A549 (cell line): ENCODE measurements at regions not wholly inside any gene's neighbourhood (a gene's known extent, or its start where the extent isn't known, plus 50 kb on each side); places are given as distances from the start of the nearest gene placed in this dataset.

ENCODE experiments used
- ATAC-seq, 2 experiments: fragments of 200-7000 bp in 1 of 2; fragments of >200 bp in 1 of 2; cut with Nextera tagmentation in 1 of 2; cut with Tn5 transposase in 1 of 2; 3 replicates each; pipeline versions ENCODE4 v1.8.0 to v1.9.1; 2018 to 2020; ENCODE audit warnings: mild to moderate bottlenecking in 1 of 2, moderate library complexity in 1 of 2
- CTCF ChIA-PET: fragments of 300-600 bp; sonication (Branson Sonifier 250); formaldehyde crosslinking; extraction: SDS; loops from one replicate; lab custom pipeline; 2021; ENCODE audit warnings: antibody characterized with exemption, inconsistent platforms; lab: Yijun Ruan, JAX
- POLR2A ChIA-PET: fragments of 350-600 bp; formaldehyde crosslinking; extraction: SDS; loops from one replicate; lab custom pipeline; 2021; ENCODE audit warnings: antibody characterized with exemption, inconsistent platforms; lab: Yijun Ruan, JAX
- DNase-seq, 2 experiments: peaks; one replicate each; pipeline versions ENCODE4 v3.0.0 to v3.0.0-alpha.2; 2011 to 2016; ENCODE audit warnings: low read depth in 1 of 2, low spot score in 1 of 2
- FAIRE-seq: peaks from 2 replicates; lab custom pipeline; 2011; peaks lifted over from hg19 to GRCh38; lab: Jason Lieb, UNC
- H3K27ac ChIP-seq, 2 experiments: fragments of >200 bp; sonication (Bioruptor Twin); formaldehyde crosslinking; 3 replicates each; pipeline ENCODE4 v1.5.1; 2016 to 2017
- H3K4me1 ChIP-seq: fragments of >200 bp; sonication (Bioruptor Twin); formaldehyde crosslinking; 3 replicates; pipeline ENCODE4 v1.6.1; 2016
- H3K4me2 ChIP-seq: fragments of >200 bp; sonication (Bioruptor Twin); formaldehyde crosslinking; 3 replicates; pipeline ENCODE4 v1.6.1; 2016
- H3K4me3 ChIP-seq: fragments of >200 bp; sonication (Bioruptor Twin); formaldehyde crosslinking; 3 replicates; pipeline ENCODE4 v1.5.1; 2016
- H3K9me3 ChIP-seq: fragments of >200 bp; sonication (Bioruptor Twin); formaldehyde crosslinking; 3 replicates; pipeline ENCODE4 v1.6.1; 2016
- BHLHE40 ChIP-seq: IDR thresholded peaks from 2 replicates; pipeline ENCODE4 v1.6.1; 2012; ENCODE audit warnings: low read depth, low read length, inconsistent platforms
- CEBPB ChIP-seq, 2 experiments: fragments of >200 bp in 1 of 2; sonication (Bioruptor Twin) in 1 of 2; formaldehyde crosslinking in 1 of 2; IDR thresholded peaks; 2 replicates each; pipeline ENCODE4 v1.6.1; 2012 to 2016
- CHD2 ChIP-seq: fragments of 150-350 bp; IDR thresholded peaks from 2 replicates; pipeline ENCODE4 v1.6.1; 2014; ENCODE audit warnings: low read length; ENCODE audit not compliant: partially characterized antibody
- E2F6 ChIP-seq: IDR thresholded peaks from 2 replicates; pipeline ENCODE4 v1.6.1; 2012; ENCODE audit warnings: low read depth, borderline replicate concordance
- EP300 ChIP-seq, 2 experiments: fragments of >200 bp; sonication (Bioruptor Twin); formaldehyde crosslinking; IDR thresholded peaks; 2 replicates in 1 of 2; 3 replicates in 1 of 2; pipeline ENCODE4 v1.6.1; 2016 to 2017
- ESRRA ChIP-seq: fragments of 150-350 bp; IDR thresholded peaks from 2 replicates; pipeline ENCODE4 v1.6.1; 2014; ENCODE audit warnings: mild to moderate bottlenecking, low read length, borderline replicate concordance
- HMGXB4 ChIP-seq: fragments of 250-450 bp; sonication (Bioruptor Pico); IDR thresholded peaks from 2 replicates; pipeline ENCODE4 v1.5.0; 2021; ENCODE audit warnings: mild to moderate bottlenecking, moderate library complexity, borderline replicate concordance
- JUN ChIP-seq, 2 experiments: fragments of >200 bp; sonication (Bioruptor Twin); formaldehyde crosslinking; IDR thresholded peaks; 2 replicates in 1 of 2; 3 replicates in 1 of 2; pipeline ENCODE4 v1.6.1; 2016 to 2017
- KDM5A ChIP-seq: fragments of 200-600 bp; sonication (generic); IDR thresholded peaks from 2 replicates; pipeline ENCODE4 v1.6.1; 2016; ENCODE audit warnings: antibody characterized with exemption, mild to moderate bottlenecking
- MAFK ChIP-seq: fragments of 450-650 bp; IDR thresholded peaks from 2 replicates; pipeline ENCODE4 v1.6.1; 2014; ENCODE audit not compliant: partially characterized antibody
- MYC ChIP-seq: IDR thresholded peaks from 2 replicates; pipeline ENCODE4 v1.6.1; 2012; ENCODE audit warnings: mild to moderate bottlenecking, inconsistent platforms, low read length, improper control_type of control experiment, borderline replicate concordance
- NFE2L2 ChIP-seq: fragments of 150-350 bp; conservative IDR thresholded peaks from 2 replicates; pipeline ENCODE4 v1.6.1; 2014; ENCODE audit warnings: low read length
- PBX3 ChIP-seq: IDR thresholded peaks from 2 replicates; pipeline ENCODE4 v1.6.1; 2012
- PHF8 ChIP-seq: fragments of 200-600 bp; sonication (generic); IDR thresholded peaks from 2 replicates; pipeline ENCODE4 v1.6.1; 2016; ENCODE audit warnings: low read depth, mild to moderate bottlenecking, antibody characterized with exemption, moderate library complexity, borderline replicate concordance
- POLR2A ChIP-seq: IDR thresholded peaks from 2 replicates; pipeline ENCODE4 v1.6.1; 2012; ENCODE audit warnings: mild to moderate bottlenecking, low read length
- RAD21 ChIP-seq, 2 experiments: fragments of >200 bp in 1 of 2; sonication (Bioruptor Twin) in 1 of 2; formaldehyde crosslinking in 1 of 2; IDR thresholded peaks in 1 of 2; conservative IDR thresholded peaks in 1 of 2; 2 replicates in 1 of 2; 3 replicates in 1 of 2; pipeline ENCODE4 v1.6.1; 2012 to 2018; ENCODE audit warnings: inconsistent platforms in 1 of 2
- RARB ChIP-seq: fragments of 250-450 bp; sonication (Bioruptor Pico); IDR thresholded peaks from 2 replicates; pipeline ENCODE4 v1.8.0; 2021; ENCODE audit warnings: mild to moderate bottlenecking, moderate library complexity
- RCOR1 ChIP-seq: fragments of 150-350 bp; IDR thresholded peaks from 2 replicates; pipeline ENCODE4 v1.6.1; 2014; ENCODE audit warnings: antibody characterized with exemption, low read length, low read depth
- RFX5 ChIP-seq: fragments of 450-650 bp; IDR thresholded peaks from 2 replicates; pipeline ENCODE4 v1.7.1; 2014; ENCODE audit warnings: antibody characterized with exemption, mild to moderate bottlenecking, moderate library complexity
- TP53 ChIP-seq: fragments of 250-450 bp; sonication (Bioruptor Pico); IDR thresholded peaks from 2 replicates; pipeline ENCODE4 v1.5.0; 2021; ENCODE audit warnings: mild to moderate bottlenecking, moderate library complexity
- ZC3H11A ChIP-seq: fragments of 450-650 bp; IDR thresholded peaks from 2 replicates; pipeline ENCODE4 v1.6.1; 2014; ENCODE audit warnings: antibody characterized with exemption, mild to moderate bottlenecking
- ZFP36 ChIP-seq: fragments of 450-650 bp; IDR thresholded peaks from 2 replicates; pipeline ENCODE4 v1.6.1; 2014; ENCODE audit warnings: borderline replicate concordance; ENCODE audit not compliant: partially characterized antibody
- WGBS: methylation state at CpG from one replicate; pipeline ENCODE4 v1.1.6; 2017; ENCODE audit errors: missing lambda C conversion rate; 5-methylcytosine and 5-hydroxymethylcytosine counted together

DNA sequence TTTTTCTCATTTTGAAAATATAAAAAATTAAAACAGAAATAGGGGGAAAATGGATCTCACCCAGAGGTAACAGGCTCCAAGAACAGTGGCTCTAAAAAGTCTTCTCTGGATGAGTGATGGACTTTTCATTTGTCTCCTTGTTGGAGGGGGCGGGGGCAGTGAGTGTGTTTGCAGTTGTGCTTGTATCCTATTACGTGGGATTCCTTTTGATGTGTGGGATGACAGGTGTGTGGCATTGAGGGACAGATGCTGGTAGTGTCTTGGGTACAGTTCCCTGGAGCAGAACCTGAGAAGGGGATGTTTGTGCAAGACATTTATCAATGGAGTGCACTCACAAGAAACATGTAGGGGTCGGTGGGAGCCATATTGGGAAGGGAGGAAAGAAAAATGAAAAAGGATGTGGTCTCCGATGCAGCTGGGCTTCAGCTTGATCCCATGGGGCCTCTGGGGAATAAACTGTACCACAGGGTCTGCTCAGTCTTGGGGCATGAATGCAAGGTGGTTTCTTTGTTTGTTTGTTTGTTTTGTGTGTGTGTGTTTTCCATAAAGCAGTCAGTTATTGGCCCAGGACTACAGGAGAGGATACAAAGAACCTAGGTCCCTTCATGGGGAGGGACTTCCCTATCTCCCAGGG lies 120.0 kb upstream of the SLC35G4 start:
- no peak for ATAC-seq
- DNase-seq, result no peak
- ChIA-PET POLR2A (no interaction called here), CTCF (no interaction called here)
- no peak for FAIRE-seq
- Histone ChIP-seq H3K4me3 (no peak overlapping the region), H3K27ac (no peak overlapping the region), H3K9me3 (no peaks in the 10 kb centered on the region), H3K4me2 (no peak overlapping the region), H3K4me1 (peaks cover 5% of the 10 kb centered on the region; the same call in 2 of the 3 replicates)
- TF ChIP-seq RARB (CRISPR knock-in tag) (no peak), TP53 (CRISPR knock-in tag) (no peak), CEBPB (IDR thresholded peaks at IDR 0.05) (no peak), PBX3 (no peak), RFX5 (no peak), NFE2L2 (no peak), MYC (no peak), BHLHE40 (no peak), E2F6 (no peak), RAD21 (conservative IDR thresholded peaks at IDR 0.05 in 1 of 2, IDR thresholded peaks at IDR 0.05 in 1 of 2) (no peak), PHF8 (no peak), MAFK (no peak), CHD2 (no peak), ZC3H11A (no peak), POLR2A (no peak), RCOR1 (no peak), ZFP36 (no peak), JUN (IDR thresholded peaks at IDR 0.05) (no peak), ESRRA (no peak)
- 44% methylated on average over 4 of the region's 4 CpGs for WGBS

GRCh38 chr18:11488175-11488574 lies 121.2 kb upstream of the SLC35G4 start:
- Histone ChIP-seq H3K4me3 (no peak overlapping the region), H3K4me1 (no peaks in the 10 kb centered on the region), H3K9me3 (no peaks in the 10 kb centered on the region), H3K27ac (no peak overlapping the region), H3K4me2 (no peak overlapping the region)
- 39% methylated on average over 3 of the region's 3 CpGs for WGBS
- no peak for DNase-seq
- ATAC-seq, result no peak
- ChIA-PET POLR2A (no interaction called here), CTCF (interaction anchor here (1.3 kb wide), 1 partner anchor 177 kb away, joined by 3 read pairs; no protein-coding TSS in a partner anchor)
- TF ChIP-seq KDM5A, result no peak
- TF ChIP-seq CEBPB (IDR thresholded peaks at IDR 0.05), result peak in 1 of 2 experiments; percentile 5; a peak in 1 of 4 replicates
- no peak for TF ChIP-seq HMGXB4 (CRISPR knock-in tag)
- TF ChIP-seq ZFP36, result no peak
- TF ChIP-seq EP300 (IDR thresholded peaks at IDR 0.05), result no peak
- no peak for FAIRE-seq
